Activated CD4-positive, alpha-beta T cell treated with anti-CD3 and anti-CD28 coated beads, Interleukin-2, amount 10 ng/mL, durations not matched to agents 7 days and 5 days (primary cell): ENCODE measurements at regions not wholly inside any gene's neighbourhood (a gene's known extent, or its start where the extent isn't known, plus 50 kb on each side); places are given as distances from the start of the nearest gene placed in this dataset.
"Not testable (repeated sequence)": the region's sequence is repeated elsewhere in the genome, so short reads cannot be mapped to it uniquely, and the experiment has no call there.

Experiments
- CTCF ChIA-PET: fragments of 350-600 bp; sonication (Branson Sonifier 250); formaldehyde crosslinking; loops from one replicate; lab custom pipeline; 2021; ENCODE audit warnings: antibody characterized with exemption; lab: Charles Lee
- POLR2A ChIA-PET: fragments of 350-600 bp; sonication (Branson Sonifier 250); formaldehyde crosslinking; loops from one replicate; lab custom pipeline; 2021; ENCODE audit warnings: antibody characterized with exemption; lab: Charles Lee
- DNase-seq: peaks from one replicate; pipeline ENCODE4 v3.0.0-alpha.2; 2020
- H3K27ac Mint-ChIP-seq: one replicate; pipeline ENCODE4 v1.8.0; 2021; ENCODE audit warnings: mild to moderate bottlenecking, moderate library complexity, mixed read lengths
- H3K27me3 Mint-ChIP-seq: one replicate; pipeline ENCODE4 v1.8.0; 2021; ENCODE audit warnings: mixed read lengths
- H3K36me3 Mint-ChIP-seq: one replicate; pipeline ENCODE4 v1.8.0; 2021; ENCODE audit warnings: low read depth, mixed read lengths
- H3K4me1 Mint-ChIP-seq: one replicate; pipeline ENCODE4 v1.8.0; 2021; ENCODE audit warnings: mixed read lengths
- H3K4me3 Mint-ChIP-seq: one replicate; pipeline ENCODE4 v1.8.0; 2021; ENCODE audit warnings: mild to moderate bottlenecking, moderate library complexity, mixed read lengths
- H3K9me3 Mint-ChIP-seq: one replicate; pipeline ENCODE4 v1.8.0; 2021; ENCODE audit warnings: mixed read lengths

- Mint-ChIP-seq H3K9me3 (no peaks in the 10 kb centered on the region), H3K4me1 (peaks cover 3% of the 10 kb centered on the region), H3K4me3 (no peak overlapping the region), H3K27ac (no peak overlapping the region), H3K36me3 (no peaks in the 10 kb centered on the region), H3K27me3 (peaks cover 3% of the 10 kb centered on the region)
- CTCF ChIA-PET: no interaction called here
- POLR2A ChIA-PET: interaction anchor here (0.6 kb wide), 1 partner anchor 1045 kb away, joined by 12 read pairs; no protein-coding TSS in a partner anchor
- no peak for DNase-seq
Measured at GRCh38 chr3:194034346-194035336, 101.3 kb upstream of the HES1 start.

DNA sequence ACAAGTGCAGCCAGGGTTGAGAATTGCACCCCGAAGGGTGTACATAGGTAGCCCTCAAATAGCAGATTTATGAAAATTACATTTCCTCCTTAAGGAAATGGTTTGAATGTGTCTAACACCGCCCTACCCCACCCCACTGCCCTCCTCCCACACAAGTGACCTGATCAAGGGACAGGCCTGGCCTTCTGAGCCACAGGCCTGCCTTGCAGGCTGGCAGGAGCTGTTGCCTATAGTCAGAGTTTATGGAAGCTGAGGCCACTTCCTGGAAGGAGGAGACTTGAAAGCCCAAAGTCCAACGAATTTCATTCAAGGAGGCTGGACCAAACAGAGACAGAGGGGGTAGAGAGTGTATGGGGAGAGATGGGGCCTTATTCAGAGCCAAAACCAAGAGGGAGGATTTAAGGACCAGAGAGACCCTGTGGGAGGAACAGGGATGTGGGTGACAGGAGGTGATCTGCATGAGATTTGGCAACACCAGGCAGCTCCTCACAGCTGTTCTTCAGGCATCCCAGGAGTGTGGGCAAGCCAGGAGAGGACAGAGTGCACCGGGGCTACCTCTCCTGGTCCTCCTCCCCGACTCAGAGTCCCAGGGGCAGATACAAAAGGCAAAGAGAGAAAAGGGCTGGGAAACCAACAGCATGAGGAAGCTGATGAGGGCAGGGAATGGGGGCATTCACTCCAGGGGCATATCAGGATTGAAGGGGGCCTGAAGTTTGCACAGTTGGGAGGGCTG, 100.4 kb upstream of the HES1 start:
- H3K4me3 Mint-ChIP-seq: no peak overlapping the region
- no peak overlapping the region for H3K27ac Mint-ChIP-seq
- H3K9me3 Mint-ChIP-seq: no peaks in the 10 kb centered on the region
- ChIA-PET CTCF (no interaction called here), POLR2A (no interaction called here)
- H3K36me3 Mint-ChIP-seq: no peaks in the 10 kb centered on the region
- peaks cover 3% of the 10 kb centered on the region for H3K4me1 Mint-ChIP-seq
- DNase-seq: no peak
- peaks cover 3% of the 10 kb centered on the region for H3K27me3 Mint-ChIP-seq

DNA sequence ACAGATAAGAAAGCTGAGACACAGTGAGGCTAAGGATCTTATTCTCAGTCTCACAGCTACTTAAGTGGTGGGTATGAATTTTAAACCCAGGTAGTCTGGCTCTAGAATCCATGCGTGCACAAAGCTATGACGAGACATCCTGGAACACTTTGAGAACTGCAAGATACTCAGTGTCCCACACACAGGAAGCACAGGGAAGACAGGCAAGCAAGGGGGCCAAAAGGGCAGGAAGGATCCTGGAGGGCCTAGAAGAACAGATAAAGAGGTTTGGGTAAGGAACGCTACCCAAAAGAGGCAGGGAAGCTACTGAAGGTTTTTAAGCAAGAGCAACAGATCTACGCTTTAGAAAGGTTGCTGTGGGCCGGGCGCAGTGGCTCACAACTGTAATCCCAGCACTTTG, 99.1 kb upstream of the HES1 start:
- Mint-ChIP-seq H3K9me3 (no peaks in the 10 kb centered on the region), H3K4me1 (peaks cover 3% of the 10 kb centered on the region)
- CTCF ChIA-PET: interaction anchor here (0.6 kb wide), 1 partner anchor 343 kb away, joined by 3 read pairs; no protein-coding TSS in a partner anchor

GRCh38 chr3:194038346-194038745, 97.6 kb upstream of the HES1 start:
- H3K27me3 Mint-ChIP-seq, H3K4me1 Mint-ChIP-seq, H3K4me3 Mint-ChIP-seq, H3K36me3 Mint-ChIP-seq, POLR2A ChIA-PET, H3K9me3 Mint-ChIP-seq, H3K27ac Mint-ChIP-seq, CTCF ChIA-PET, DNase-seq: not testable (repeated sequence)

More for the DNA sequence above, 99.1 kb upstream of the HES1 start:
- H3K4me3 Mint-ChIP-seq: no peak overlapping the region
- POLR2A ChIA-PET: interaction anchor here (0.5 kb wide), 1 partner anchor 241 kb away, joined by 4 read pairs; no protein-coding TSS in a partner anchor
- no peak for DNase-seq
- H3K36me3 Mint-ChIP-seq: no peaks in the 10 kb centered on the region
- peaks cover 3% of the 10 kb centered on the region for H3K27me3 Mint-ChIP-seq
- H3K27ac Mint-ChIP-seq: no peak overlapping the region

DNA sequence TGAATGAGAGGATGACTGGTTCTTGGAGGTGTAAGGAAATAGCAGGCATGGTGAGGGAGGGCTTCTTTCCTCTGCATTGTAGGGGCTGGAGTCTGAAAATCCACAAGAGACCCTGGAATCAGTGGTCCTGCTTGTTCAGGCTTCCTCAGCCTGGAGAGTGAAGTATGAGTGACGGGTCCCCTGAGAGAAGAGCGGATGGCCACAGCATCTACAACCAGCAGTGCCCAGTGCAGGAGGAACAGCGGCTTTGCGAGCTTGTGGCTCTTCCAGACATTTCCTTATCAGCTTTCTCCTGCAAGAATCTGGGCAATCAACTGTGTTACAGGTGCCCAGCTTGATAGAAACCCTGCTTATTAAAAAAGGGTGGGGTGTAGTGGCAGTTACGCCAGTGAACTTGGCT, 97.0 kb upstream of the HES1 start:
- H3K4me3 Mint-ChIP-seq: no peak overlapping the region
- no peaks in the 10 kb centered on the region for H3K36me3 Mint-ChIP-seq
- H3K4me1 Mint-ChIP-seq: no peaks in the 10 kb centered on the region

DNA sequence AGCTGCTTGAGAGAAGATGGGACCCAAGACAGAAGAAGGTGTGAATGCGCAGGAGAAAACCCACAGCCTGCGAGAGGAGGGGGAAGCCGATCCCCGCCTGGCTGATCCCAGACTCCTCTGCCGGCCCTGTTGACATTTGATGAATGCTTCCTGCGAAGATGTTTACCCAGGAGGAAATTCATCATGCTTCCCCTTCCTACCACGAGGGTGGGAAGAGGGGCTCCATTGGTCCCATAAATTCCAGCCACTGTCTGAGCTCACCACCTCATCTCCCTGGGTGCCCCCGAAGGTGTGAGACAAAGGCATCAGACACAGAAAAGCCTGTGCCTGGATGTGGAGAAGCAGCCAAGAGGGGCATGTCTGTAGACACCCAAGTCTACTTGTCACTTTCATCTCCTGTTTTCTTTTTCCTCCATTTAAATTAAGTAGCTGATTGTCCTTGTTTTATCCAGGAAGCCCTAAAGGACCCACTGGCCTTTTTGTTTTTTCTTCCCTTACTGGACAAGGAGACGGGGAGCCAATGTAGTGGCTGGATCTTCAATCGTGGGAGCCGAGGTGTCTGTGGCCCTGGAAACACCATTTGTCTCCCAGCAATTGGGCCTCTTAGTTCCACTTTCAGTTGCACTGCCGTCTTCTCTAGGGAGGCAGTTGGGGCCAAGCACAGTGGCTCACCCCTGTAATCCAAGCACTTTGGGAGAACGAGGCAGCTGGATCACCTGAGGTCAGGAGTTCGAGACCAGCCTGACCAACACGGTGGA, 95.3 kb upstream of the HES1 start:
- ChIA-PET CTCF (interaction anchor here (1.2 kb wide), 1 partner anchor 217 kb away, joined by 4 read pairs; no protein-coding TSS in a partner anchor), POLR2A (no interaction called here)
- H3K36me3 Mint-ChIP-seq: no peaks in the 10 kb centered on the region
- no peak for DNase-seq
- no peak overlapping the region for H3K27ac Mint-ChIP-seq
- no peaks in the 10 kb centered on the region for H3K9me3 Mint-ChIP-seq
- H3K4me1 Mint-ChIP-seq: no peaks in the 10 kb centered on the region
- H3K27me3 Mint-ChIP-seq: peaks cover 4% of the 10 kb centered on the region
- H3K4me3 Mint-ChIP-seq: no peak overlapping the region

More for the DNA sequence above, 97.0 kb upstream of the HES1 start:
- no peak for DNase-seq
- H3K27me3 Mint-ChIP-seq: peaks cover 4% of the 10 kb centered on the region
- H3K9me3 Mint-ChIP-seq: no peaks in the 10 kb centered on the region
- no peak overlapping the region for H3K27ac Mint-ChIP-seq
- ChIA-PET POLR2A (no interaction called here), CTCF (no interaction called here)

DNA sequence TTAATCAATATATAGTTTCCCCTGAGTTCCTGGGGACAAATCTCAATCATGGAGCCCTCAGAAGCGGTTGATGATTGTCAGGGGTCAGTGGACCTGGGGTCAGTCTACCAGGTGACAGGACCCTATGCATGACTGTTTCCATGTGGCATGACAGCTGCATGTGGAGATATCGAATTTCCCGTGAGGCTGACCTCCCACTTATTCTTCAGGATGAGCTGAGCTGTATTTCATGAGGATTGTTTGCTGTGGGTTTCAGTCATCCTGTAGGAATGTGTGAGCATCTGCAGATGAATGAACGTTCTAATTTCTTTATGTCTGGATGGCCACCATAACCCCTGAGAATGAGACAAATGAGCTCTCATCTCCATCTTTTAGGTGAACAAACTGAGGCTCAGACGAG, 93.0 kb upstream of the HES1 start:
- no peak overlapping the region for H3K27ac Mint-ChIP-seq
- ChIA-PET POLR2A (no interaction called here), CTCF (interaction anchor here (0.6 to 1.8 kb wide), 2 partner anchors 272 to 1135 kb away, joined by 3 to 5 read pairs; no protein-coding TSS in a partner anchor)
- peaks cover 3% of the 10 kb centered on the region for H3K4me1 Mint-ChIP-seq
- no peaks in the 10 kb centered on the region for H3K9me3 Mint-ChIP-seq
- no peak for DNase-seq
- no peak overlapping the region for H3K4me3 Mint-ChIP-seq
- H3K36me3 Mint-ChIP-seq: no peaks in the 10 kb centered on the region
- peaks cover 4% of the 10 kb centered on the region for H3K27me3 Mint-ChIP-seq

GRCh38 chr3:194043516-194043915, 92.4 kb upstream of the HES1 start:
- CTCF ChIA-PET: interaction anchor here (0.6 to 1.8 kb wide), 2 partner anchors 272 to 1135 kb away, joined by 3 to 5 read pairs; no protein-coding TSS in a partner anchor
- H3K4me1 Mint-ChIP-seq: peaks cover 3% of the 10 kb centered on the region
- no peak for DNase-seq
- no peak overlapping the region for H3K27ac Mint-ChIP-seq
- H3K36me3 Mint-ChIP-seq: no peaks in the 10 kb centered on the region
- POLR2A ChIA-PET: no interaction called here
- peaks cover 7% of the 10 kb centered on the region for H3K27me3 Mint-ChIP-seq
- H3K9me3 Mint-ChIP-seq: no peaks in the 10 kb centered on the region
- no peak overlapping the region for H3K4me3 Mint-ChIP-seq

DNA sequence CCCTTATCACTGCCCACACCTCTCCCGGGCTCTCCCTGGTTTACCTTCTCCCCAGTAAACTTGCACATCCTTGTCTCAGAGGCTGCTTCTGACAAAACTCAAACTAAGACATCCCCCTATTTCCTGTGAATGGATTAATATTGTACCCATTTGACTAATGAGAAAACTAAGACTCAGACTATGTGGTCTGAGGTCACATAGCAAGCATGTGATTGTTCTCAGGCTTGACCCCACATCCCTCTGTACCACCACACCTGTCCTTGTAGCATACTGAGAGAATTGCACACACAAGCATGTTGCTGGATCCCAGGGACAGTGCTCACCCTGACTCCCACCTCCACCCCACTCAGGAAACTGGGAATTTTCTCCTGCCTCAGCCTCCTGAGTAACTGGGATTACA, 90.7 kb upstream of the HES1 start:
- Mint-ChIP-seq H3K27ac (no peak overlapping the region), H3K9me3 (peaks cover 5% of the 10 kb centered on the region), H3K4me1 (peaks cover 3% of the 10 kb centered on the region), H3K27me3 (peaks cover 12% of the 10 kb centered on the region), H3K4me3 (no peak overlapping the region), H3K36me3 (peaks cover 2% of the 10 kb centered on the region)
- POLR2A ChIA-PET: no interaction called here
- no peak for DNase-seq
- CTCF ChIA-PET: interaction anchor here (0.5 to 1.4 kb wide), 3 partner anchors 14 to 1490 kb away, joined by 3 to 4 read pairs (median 4); no protein-coding TSS in a partner anchor

DNA sequence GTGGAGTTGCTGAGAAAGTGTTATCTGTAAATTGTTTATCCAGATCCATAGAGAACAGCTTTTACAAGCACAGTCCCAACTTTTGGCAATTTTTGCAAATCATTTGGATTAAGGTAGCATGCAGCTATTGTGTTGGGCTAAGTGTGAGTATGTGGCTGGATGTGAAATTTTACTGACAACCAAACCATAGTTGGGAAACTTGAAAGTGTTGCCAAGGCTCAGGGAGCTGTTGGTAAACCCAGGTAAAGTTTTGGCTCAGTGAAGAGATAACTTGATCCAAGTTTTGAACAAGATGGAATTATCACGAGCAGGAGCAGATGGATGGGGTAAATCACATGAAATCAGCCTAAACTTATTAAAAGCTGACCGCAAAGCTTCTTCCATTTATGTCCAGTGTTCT, 90.0 kb upstream of the HES1 start:
- no peak for DNase-seq
- ChIA-PET POLR2A (no interaction called here), CTCF (interaction anchor here (1.3 kb wide), 1 partner anchor 14 kb away, joined by 3 read pairs; no protein-coding TSS in a partner anchor)
- H3K27ac Mint-ChIP-seq: no peak overlapping the region
- H3K9me3 Mint-ChIP-seq: peaks cover 10% of the 10 kb centered on the region
- peaks cover 6% of the 10 kb centered on the region for H3K36me3 Mint-ChIP-seq
- peaks cover 3% of the 10 kb centered on the region for H3K4me1 Mint-ChIP-seq
- no peak overlapping the region for H3K4me3 Mint-ChIP-seq
- peaks cover 12% of the 10 kb centered on the region for H3K27me3 Mint-ChIP-seq

DNA sequence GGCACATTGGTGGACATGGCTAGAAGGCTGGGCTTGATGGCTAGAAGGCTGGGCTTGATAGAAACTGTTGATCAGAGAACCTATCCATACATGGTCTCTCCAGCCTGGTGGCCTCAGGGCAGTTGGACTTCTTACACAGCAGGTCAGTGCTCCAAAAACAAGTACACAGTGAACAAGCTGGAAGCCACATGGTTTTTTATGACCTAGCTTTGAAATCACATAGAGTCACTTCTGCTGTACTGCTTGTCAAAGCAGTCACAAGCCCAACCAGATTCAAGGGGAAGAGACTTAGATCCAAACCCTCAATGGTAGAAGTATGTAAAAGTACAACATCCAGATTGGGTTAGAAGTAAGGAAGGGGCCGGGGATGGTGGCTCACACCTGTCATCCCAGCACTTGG, 89.4 kb upstream of the HES1 start:
- H3K27me3 Mint-ChIP-seq: peaks cover 12% of the 10 kb centered on the region
- H3K36me3 Mint-ChIP-seq: peaks cover 10% of the 10 kb centered on the region
- peaks cover 3% of the 10 kb centered on the region for H3K4me1 Mint-ChIP-seq
- DNase-seq: no peak
- H3K4me3 Mint-ChIP-seq: no peak overlapping the region
- no peak overlapping the region for H3K27ac Mint-ChIP-seq
- ChIA-PET CTCF (interaction anchor here (0.8 to 1.3 kb wide), 2 partner anchors 14 to 594 kb away, joined by 3 to 5 read pairs; no protein-coding TSS in a partner anchor), POLR2A (no interaction called here)
- peaks cover 16% of the 10 kb centered on the region for H3K9me3 Mint-ChIP-seq
